Endothelial cell of umbilical vein (primary cell): ENCODE measurements at regions not wholly inside any gene's neighbourhood (a gene's known extent, or its start where the extent isn't known, plus 50 kb on each side); places are given as distances from the start of the nearest gene placed in this dataset.

Source experiments
- BruUV-seq: library from RNA; stranded (reverse); fragments of 400-500 nt; replicated peaks from 2 replicates; lab custom pipeline; 2021; lab: Mats Ljungman, UMichigan
- CTCF ChIA-PET: fragments of 300-600, 350-600 bp; sonication (Branson Sonifier 250); formaldehyde crosslinking; loops from one replicate; lab custom pipeline; 2021; ENCODE audit warnings: antibody characterized with exemption, inconsistent platforms; lab: Charles Lee
- POLR2A ChIA-PET: fragments of 300-600, 350-600 bp; sonication (Branson Sonifier 250); formaldehyde crosslinking; loops from one replicate; lab custom pipeline; 2021; ENCODE audit warnings: antibody characterized with exemption, inconsistent platforms; lab: Charles Lee
- DNase-seq: peaks from one replicate; pipeline ENCODE4 v3.0.0-alpha.2; 2011; ENCODE audit warnings: low read depth, low spot score
- FAIRE-seq: peaks from 2 replicates; lab custom pipeline; 2011; peaks lifted over from hg19 to GRCh38; lab: Jason Lieb, UNC
- H2AFZ ChIP-seq: 2 replicates; pipeline ENCODE4 v1.6.0; 2012; ENCODE audit warnings: low read depth, low read length, control low read depth, inconsistent platforms
- H3K27ac ChIP-seq: 2 replicates; pipeline ENCODE4 v1.5.1; 2011; ENCODE audit warnings: low read depth, mild to moderate bottlenecking, control low read depth, low read length, moderate library complexity; ENCODE audit not compliant: insufficient read depth
- H3K27me3 ChIP-seq, 2 experiments: 2 replicates each; pipeline versions ENCODE4 v1.6.0 to v1.6.1; 2011; ENCODE audit warnings: low read length in 2 of 2, mixed read lengths in 1 of 2; ENCODE audit not compliant: control insufficient read depth in 2 of 2, insufficient read depth in 2 of 2
- H3K36me3 ChIP-seq, 2 experiments: 2 replicates in 1 of 2; 3 replicates in 1 of 2; pipeline ENCODE4 v1.5.1; 2011; ENCODE audit warnings: low read length in 2 of 2, mild to moderate bottlenecking in 1 of 2, moderate library complexity in 1 of 2; ENCODE audit not compliant: control insufficient read depth in 2 of 2, insufficient read depth in 2 of 2; ENCODE audit errors: extremely low read depth in 1 of 2
- H3K4me1 ChIP-seq: 3 replicates; pipeline ENCODE4 v1.5.1; 2011; ENCODE audit warnings: mild to moderate bottlenecking, low read length; ENCODE audit not compliant: control insufficient read depth, insufficient read depth; ENCODE audit errors: extremely low read depth
- H3K4me2 ChIP-seq: 2 replicates; pipeline ENCODE4 v1.6.1; 2011; ENCODE audit warnings: low read length, control low read depth, mixed read lengths; ENCODE audit not compliant: insufficient read depth
- H3K4me3 ChIP-seq, 3 experiments: fragments of 200-600 bp in 1 of 3; sonication (generic), shearing (Covaris generic) in 1 of 3; replicated peaks in 1 of 3; 2 replicates each; pipeline ENCODE4 v1.5.1; 2011 to 2016; ENCODE audit warnings: control low read depth in 3 of 3, low read length in 3 of 3, mild to moderate bottlenecking in 2 of 3, inconsistent platforms in 1 of 3, low read depth in 1 of 3, moderate library complexity in 1 of 3; ENCODE audit not compliant: insufficient read depth in 1 of 3
- H3K79me2 ChIP-seq: 2 replicates; pipeline ENCODE4 v1.6.0; 2012; ENCODE audit warnings: low read length, inconsistent platforms; ENCODE audit not compliant: control insufficient read depth, insufficient read depth
- H3K9ac ChIP-seq: replicated peaks from 2 replicates; pipeline ENCODE3; 2011; ENCODE audit warnings: low read length, control low read depth; ENCODE audit not compliant: insufficient read depth; ENCODE audit errors: extremely low read depth
- H3K9me1 ChIP-seq: replicated peaks from 3 replicates; pipeline ENCODE4 v1.6.0; 2011; ENCODE audit warnings: mild to moderate bottlenecking, low read length; ENCODE audit not compliant: control insufficient read depth, insufficient read depth; ENCODE audit errors: extremely low read depth
- H3K9me3 ChIP-seq: replicated peaks from 2 replicates; pipeline ENCODE4 v1.5.1; 2012; ENCODE audit warnings: low read length, inconsistent platforms; ENCODE audit not compliant: control insufficient read depth, insufficient read depth
- H4K20me1 ChIP-seq: replicated peaks from 2 replicates; pipeline ENCODE3; 2011; ENCODE audit warnings: mild to moderate bottlenecking, low read length; ENCODE audit not compliant: control insufficient read depth, insufficient read depth; ENCODE audit errors: extremely low read depth
- CTCF ChIP-seq, 2 donors: IDR thresholded peaks; 1 replicate in 1 of 2; 2 replicates in 1 of 2; pipeline ENCODE4 v1.5.1; 2011; ENCODE audit warnings: low read length in 2 of 2, mild to moderate bottlenecking in 2 of 2, moderate library complexity in 2 of 2, control low read depth in 1 of 2, inconsistent platforms in 1 of 2, low read depth in 1 of 2; ENCODE audit not compliant: insufficient read depth in 1 of 2; ENCODE audit errors: extremely low read depth in 1 of 2
- EZH2 ChIP-seq: IDR thresholded peaks from 2 replicates; pipeline ENCODE4 v1.6.1; 2012; ENCODE audit warnings: borderline replicate concordance, low read depth, mild to moderate bottlenecking, moderate library complexity, low read length, inconsistent platforms; ENCODE audit not compliant: severe bottlenecking
- FOS ChIP-seq: IDR thresholded peaks from 2 replicates; pipeline ENCODE4 v1.6.1; 2011; ENCODE audit warnings: mild to moderate bottlenecking, low read length, moderate library complexity, borderline replicate concordance; ENCODE audit not compliant: insufficient read depth
- GATA2 ChIP-seq: IDR thresholded peaks from 2 replicates; pipeline ENCODE4 v1.7.0; 2011; ENCODE audit warnings: low read depth, mild to moderate bottlenecking, moderate library complexity, mixed read lengths, low read length; ENCODE audit not compliant: insufficient read length, insufficient read depth
- JUN ChIP-seq: IDR thresholded peaks from 2 replicates; pipeline ENCODE4 v1.6.1; 2011; ENCODE audit warnings: borderline replicate concordance, low read depth; ENCODE audit not compliant: insufficient read length, insufficient read depth
- MAX ChIP-seq: IDR thresholded peaks from 2 replicates; pipeline ENCODE4 v1.6.1; 2011; ENCODE audit not compliant: insufficient read depth, insufficient read length
- MYC ChIP-seq: IDR thresholded peaks from one replicate; pipeline ENCODE4 v1.6.1; 2011; ENCODE audit warnings: mild to moderate bottlenecking, low read depth, low read length
- POLR2A ChIP-seq: IDR thresholded peaks from 2 replicates; pipeline ENCODE4 v1.6.1; 2012; ENCODE audit warnings: low read depth, mild to moderate bottlenecking, control low read depth, low read length
- POLR2AphosphoS5 ChIP-seq: IDR thresholded peaks from 2 replicates; pipeline ENCODE4 v1.6.1; 2012; ENCODE audit warnings: low read depth, mild to moderate bottlenecking, control low read depth, low read length, moderate library complexity; ENCODE audit not compliant: insufficient read depth
- dilution Hi-C: fragments of 300-500 bp; cut with MboI; formaldehyde crosslinking; loops from one replicate; pipeline ENCODE4 v1.15.0; 2019; ENCODE audit warnings: low sequenced_read_pairs; ENCODE audit not compliant: extremely low pct_ligation_motif_present
- intact Hi-C: fragments of 100-400 bp; cut with micrococcal nuclease; formaldehyde crosslinking; loops from one replicate; pipeline ENCODE4 v1.10.0; 2022

- H3K9me1 ChIP-seq: no peaks in the 10 kb centered on the region
- DNase-seq (peak; percentile 76), FAIRE-seq (no peak)
- H3K79me2 ChIP-seq: no peaks in the 10 kb centered on the region
- TF ChIP-seq JUN (no peak), POLR2AphosphoS5 (no peak), MAX (no peak), GATA2 (no peak), POLR2A (no peak), FOS (no peak), CTCF (IDR thresholded peaks at IDR 0.05; ENCODE audit: extremely low read depth in 1 of 2, insufficient read depth in 1 of 2, low read depth in 1 of 2, low read length in 2 of 2) (no peak), EZH2 (no peak), MYC (no peak)
- H3K9me3 ChIP-seq: no peaks in the 10 kb centered on the region
- no peak overlapping the region for H3K4me2 ChIP-seq
- no peak overlapping the region for H3K4me3 ChIP-seq
- dilution Hi-C loops (no loop called here), intact Hi-C loops (no loop called here)
- ChIA-PET POLR2A (no interaction called here), CTCF (interaction anchor here (0.8 to 1.4 kb wide), 4 partner anchors 9 to 34 kb away, joined by 3 to 5 read pairs (median 4); no protein-coding TSS in a partner anchor)
- H3K27ac ChIP-seq: no peak overlapping the region
- H2AFZ ChIP-seq: peak overlapping the region; percentile 64
- H3K4me1 ChIP-seq: no peaks in the 10 kb centered on the region
- no TSS peak for BruUV-seq
- H3K36me3 ChIP-seq: no peaks in the 10 kb centered on the region
- H4K20me1 ChIP-seq: no peaks in the 10 kb centered on the region
- H3K9ac ChIP-seq: no peak overlapping the region
- no peaks in the 10 kb centered on the region for H3K27me3 ChIP-seq
Observed at GRCh38 chr7:52500841-52501240, 534.6 kb upstream of the POM121L12 start.
